PC-3 (cell line): ENCODE measurements at regions not wholly inside any gene's neighbourhood (a gene's known extent, or its start where the extent isn't known, plus 50 kb on each side); places are given as distances from the start of the nearest gene placed in this dataset.

Experiments
- CTCF ChIP-seq: fragments of 300-600 bp; sonication (generic); conservative IDR thresholded peaks from 2 replicates; pipeline ENCODE4 v1.5.1; 2017; ENCODE audit warnings: antibody characterized with exemption, low read depth, mild to moderate bottlenecking, low read length
- EZH2 ChIP-seq: fragments of 300-600 bp; sonication (generic); IDR thresholded peaks from one replicate; pipeline ENCODE4 v1.6.1; 2017; ENCODE audit warnings: antibody characterized with exemption, mild to moderate bottlenecking, low read length; ENCODE audit not compliant: unreplicated experiment

GRCh38 chr21:25528515-25528914 lies 78.8 kb downstream of the MRPL39 start:
- TF ChIP-seq CTCF (no peak), EZH2 (no peak)
